RPMI7951 (cell line): ENCODE measurements at regions not wholly inside any gene's neighbourhood (a gene's known extent, or its start where the extent isn't known, plus 50 kb on each side); places are given as distances from the start of the nearest gene placed in this dataset.
A peak's percentile ranks its signal among the peaks of the same experiment; 100 is the strongest.

Experiments used
- DNase-seq: peaks from one replicate; pipeline ENCODE4 v3.0.0-alpha.2; 2012; ENCODE audit warnings: low read depth

- DNase-seq, result peak; percentile 26
These were observed 582.6 kb downstream of the METTL15 start for GRCh38 chr11:28690746-28691145.

- no peak for DNase-seq
These were observed 575.9 kb downstream of the METTL15 start for GRCh38 chr11:28684011-28684586.

DNA sequence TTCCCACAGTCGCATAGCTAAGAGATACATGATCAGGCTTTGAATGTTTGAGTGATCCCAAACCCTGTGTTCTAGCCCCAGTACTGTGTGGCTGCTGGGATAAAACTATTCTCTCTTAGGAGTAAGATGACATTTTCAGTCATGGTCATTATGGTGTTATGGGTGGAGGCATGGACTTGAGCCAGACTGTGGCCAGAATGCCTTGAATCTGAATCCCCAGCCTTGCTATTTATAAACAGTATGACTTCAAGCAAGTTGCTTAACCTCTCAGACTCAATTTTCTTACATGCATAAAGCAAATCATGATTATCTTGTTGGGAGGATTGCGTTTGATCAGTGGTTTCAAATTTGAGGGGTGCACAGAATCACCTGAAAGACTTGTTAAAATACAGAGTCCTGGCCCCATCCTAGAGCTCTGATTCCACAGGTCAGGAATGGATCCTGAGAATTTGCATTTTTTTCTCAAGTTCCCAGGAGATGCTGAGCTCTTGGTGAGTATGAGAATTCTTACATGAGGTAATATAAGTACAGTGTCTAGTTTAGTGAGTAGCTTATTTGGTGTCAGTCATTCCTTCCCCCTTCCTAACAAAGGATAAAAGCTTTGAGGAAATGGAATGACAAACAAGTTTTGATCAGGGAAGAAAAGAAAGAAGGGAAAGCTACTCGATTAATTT lies 571.7 kb downstream of the METTL15 start:
- peak; percentile 81 for DNase-seq

- no peak for DNase-seq
These were observed 569.5 kb downstream of the METTL15 start for GRCh38 chr11:28677721-28678120.

DNA sequence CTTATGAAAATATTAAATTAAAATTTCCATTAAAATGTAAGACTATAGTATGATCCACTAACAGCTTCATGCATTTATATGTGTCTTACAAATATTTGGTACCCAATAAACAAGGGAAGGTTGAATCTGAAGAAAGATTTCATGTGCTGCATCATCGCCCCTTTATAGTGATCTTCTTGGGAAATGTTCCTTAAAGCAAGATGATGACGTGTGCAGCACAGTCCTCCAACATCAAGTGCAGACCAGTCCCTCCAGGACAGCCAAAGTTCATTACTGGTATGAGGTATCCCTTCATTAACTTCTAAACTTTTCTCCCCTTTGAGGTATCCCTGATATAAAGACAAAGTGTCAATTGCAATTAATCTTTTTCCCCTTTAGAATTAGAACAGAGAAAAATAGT lies 567.0 kb downstream of the METTL15 start:
- DNase-seq, result no peak

DNA sequence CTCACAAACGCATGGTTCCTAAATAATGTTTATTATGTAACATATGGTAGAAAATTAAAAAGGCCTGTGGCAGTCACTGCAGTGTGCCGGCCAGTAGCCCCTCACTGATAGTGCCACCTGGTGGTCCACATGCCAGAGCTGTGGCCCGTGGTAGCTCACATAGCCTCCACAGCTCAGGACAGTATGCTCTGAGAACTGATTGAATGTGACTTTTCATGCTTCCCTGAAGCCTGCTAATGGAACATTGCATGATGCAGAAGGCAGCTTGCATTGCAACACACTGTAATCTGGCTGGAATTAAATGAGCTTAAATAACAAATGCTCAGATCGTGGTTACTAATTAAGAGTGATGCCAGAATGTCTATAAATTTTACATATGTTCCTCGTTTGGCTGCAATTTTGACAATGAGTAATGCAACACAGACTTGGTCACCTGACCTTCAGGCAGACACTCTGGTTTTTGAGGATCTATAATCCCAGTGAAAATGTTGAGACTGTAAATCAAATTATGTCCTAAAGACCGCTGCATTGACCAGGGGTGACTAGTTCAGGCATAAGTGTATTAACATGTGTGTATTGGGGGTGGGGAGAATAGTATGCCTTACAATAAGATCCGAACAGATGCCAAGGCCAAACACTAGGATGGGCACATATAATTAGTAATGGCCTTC lies 566.4 kb downstream of the METTL15 start:
- peak; percentile 68 for DNase-seq

- peak; percentile 78 for DNase-seq
These were observed 565.7 kb downstream of the METTL15 start for GRCh38 chr11:28673691-28674432.

DNA sequence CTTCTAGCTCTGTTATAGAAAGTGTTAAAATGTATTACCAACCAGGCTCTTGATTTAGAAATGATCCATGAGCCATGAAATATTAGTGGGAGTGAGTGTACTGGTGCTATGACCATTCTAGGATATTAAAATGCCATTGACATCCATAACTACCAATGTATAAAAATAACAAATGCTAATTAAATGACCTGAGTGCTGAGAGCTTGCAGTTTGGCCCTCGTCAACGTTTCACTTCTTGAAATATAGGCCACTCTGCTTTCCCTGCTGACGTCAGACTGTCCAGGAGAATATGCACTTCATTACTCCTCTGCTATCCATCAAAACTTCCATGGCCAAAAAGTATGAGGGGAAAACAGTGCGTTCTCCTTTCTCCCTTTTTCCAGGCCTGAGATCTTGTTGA lies 563.1 kb downstream of the METTL15 start:
- no peak for DNase-seq

- peak; percentile 53 for DNase-seq
These were observed 558.4 kb downstream of the METTL15 start for GRCh38 chr11:28666632-28667031.

DNA sequence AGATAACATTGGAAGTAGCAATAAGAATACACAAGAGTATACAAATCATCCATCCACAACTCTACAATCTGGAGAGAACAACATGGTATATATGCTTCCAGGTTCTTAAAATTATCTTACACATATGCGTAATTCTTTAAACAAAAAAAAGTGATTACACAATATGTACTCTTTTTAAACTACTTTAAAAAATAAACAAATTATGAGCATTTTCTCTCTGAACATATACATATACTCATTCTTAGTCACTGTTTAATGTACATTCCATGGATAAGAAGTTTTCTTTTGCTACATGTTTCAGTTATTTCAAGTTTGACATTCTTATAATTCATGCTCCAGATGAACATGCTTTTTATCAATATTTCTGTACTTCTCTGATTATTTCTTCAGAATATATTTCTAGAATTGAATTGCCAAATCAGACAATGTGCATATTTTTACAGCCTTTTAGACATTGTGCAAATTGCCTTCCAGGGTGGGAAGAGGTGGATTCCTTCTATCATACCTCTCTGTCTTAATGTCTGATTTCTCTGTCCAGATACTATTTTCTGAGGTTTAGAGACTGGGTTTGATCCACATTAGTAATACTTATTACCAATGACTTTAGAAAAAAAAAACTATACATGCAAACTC lies 551.6 kb downstream of the METTL15 start:
- DNase-seq, result no peak

GRCh38 chr11:28657378-28658030 lies 549.3 kb downstream of the METTL15 start:
- peak; percentile 59 for DNase-seq

GRCh38 chr11:28654191-28654590 lies 546.0 kb downstream of the METTL15 start:
- no peak for DNase-seq

DNA sequence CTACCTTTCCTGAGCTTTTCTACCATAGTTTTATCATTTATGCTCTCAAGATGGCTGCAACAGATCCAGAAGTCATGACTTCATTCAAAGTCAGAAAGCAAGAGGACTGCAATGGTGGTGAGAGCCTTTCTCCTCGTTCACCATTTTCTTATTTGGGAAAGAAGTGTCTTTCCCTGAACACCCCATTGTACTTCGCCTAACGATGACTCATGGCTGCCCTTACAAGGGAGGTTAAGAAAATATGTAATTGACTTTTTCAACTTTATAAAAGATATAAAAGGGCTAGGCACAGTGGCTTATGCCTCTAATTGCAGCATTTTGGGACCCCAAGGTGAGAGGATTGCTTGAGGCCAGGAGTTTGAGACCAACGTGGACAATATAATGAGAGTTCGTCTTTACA lies 541.7 kb downstream of the METTL15 start:
- DNase-seq, result no peak

DNA sequence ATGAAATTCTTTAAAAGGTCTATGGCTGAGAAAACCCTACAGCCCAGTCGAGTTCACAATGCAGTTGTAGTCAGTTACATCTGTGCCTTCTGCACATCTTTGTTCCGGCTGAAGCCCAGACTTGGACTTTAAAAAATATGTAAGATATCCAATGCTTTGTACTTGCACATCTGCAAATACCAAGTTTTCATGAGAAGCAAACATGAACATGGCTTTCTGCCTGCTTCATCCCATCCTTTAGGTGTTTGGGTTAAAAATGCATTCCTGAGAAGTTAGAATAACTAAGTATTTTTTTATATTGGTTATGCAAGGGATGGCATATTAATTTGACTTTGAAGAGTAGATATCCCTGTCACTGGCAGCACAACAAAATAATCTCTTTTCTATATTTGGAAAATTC lies 528.4 kb downstream of the METTL15 start:
- no peak for DNase-seq

DNA sequence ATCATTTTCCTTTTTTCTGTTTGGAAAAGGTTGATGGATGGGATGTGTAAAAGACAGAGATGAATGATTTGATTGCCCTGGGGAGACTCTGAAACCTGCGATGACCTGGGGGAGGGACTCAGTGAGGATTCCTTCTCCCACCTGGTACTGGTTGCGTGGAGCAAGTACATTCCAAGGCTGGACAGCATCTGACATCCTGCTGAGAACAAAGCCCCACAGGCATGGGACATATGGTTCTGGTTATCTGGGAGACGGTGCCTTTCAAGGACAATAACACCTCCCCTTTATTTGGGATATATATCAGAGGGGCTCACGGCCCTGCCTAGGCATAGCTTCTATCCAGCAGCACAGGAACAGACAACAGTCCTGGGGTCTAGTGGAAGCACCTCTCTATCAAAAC lies 527.8 kb downstream of the METTL15 start:
- DNase-seq, result peak; percentile 52

- DNase-seq, result peak; percentile 18
These were observed 524.1 kb downstream of the METTL15 start for GRCh38 chr11:28632338-28632737.

GRCh38 chr11:28631148-28631547 lies 523.0 kb downstream of the METTL15 start:
- DNase-seq, result no peak

GRCh38 chr11:28629235-28629634 lies 521.0 kb downstream of the METTL15 start:
- no peak for DNase-seq

DNA sequence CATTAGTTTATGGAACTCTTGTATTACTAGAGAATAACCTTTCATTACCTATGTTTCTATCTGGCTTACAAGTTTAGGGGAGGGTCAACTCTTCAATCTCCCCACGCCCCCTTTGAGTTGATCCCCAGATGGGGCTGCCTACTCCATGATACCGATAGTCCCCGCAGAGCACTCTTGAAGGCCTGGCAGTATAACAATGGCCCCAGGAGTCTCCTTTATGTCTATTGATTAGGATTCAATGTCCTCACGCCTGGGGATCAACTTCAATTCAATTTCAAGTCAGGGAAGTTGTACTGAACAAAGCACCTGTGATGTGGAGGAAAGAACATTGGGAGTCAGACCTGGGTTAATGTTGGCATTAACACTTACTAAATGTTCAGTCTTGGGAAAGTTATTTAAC lies 520.2 kb downstream of the METTL15 start:
- DNase-seq, result no peak

GRCh38 chr11:28627690-28628255 lies 519.6 kb downstream of the METTL15 start:
- no peak for DNase-seq

DNA sequence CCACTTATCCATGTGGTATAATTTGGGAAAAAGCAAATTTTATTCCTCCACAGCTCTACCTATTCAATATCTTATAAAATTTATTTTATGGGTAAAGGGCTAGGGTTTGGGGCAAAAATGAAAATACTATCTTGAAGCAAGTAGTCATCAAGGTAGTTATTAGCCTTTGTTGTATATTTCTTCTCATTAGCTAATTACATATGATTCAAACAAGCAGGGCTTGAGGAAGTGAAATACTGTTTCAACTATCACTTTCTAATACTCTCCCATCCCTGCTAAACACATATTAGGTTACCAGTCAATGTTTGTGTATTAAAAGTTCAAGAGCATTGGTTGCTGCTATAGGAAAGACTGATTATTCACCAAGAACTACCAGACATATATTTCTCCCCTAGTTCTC lies 517.3 kb downstream of the METTL15 start:
- DNase-seq, result no peak
